ENCODE measurements at regions not wholly inside any gene's neighbourhood (a gene's known extent, or its start where the extent isn't known, plus 50 kb on each side); places are given as distances from the start of the nearest gene placed in this dataset.
A peak's percentile ranks its signal among the peaks of the same experiment; 100 is the strongest.

DNA sequence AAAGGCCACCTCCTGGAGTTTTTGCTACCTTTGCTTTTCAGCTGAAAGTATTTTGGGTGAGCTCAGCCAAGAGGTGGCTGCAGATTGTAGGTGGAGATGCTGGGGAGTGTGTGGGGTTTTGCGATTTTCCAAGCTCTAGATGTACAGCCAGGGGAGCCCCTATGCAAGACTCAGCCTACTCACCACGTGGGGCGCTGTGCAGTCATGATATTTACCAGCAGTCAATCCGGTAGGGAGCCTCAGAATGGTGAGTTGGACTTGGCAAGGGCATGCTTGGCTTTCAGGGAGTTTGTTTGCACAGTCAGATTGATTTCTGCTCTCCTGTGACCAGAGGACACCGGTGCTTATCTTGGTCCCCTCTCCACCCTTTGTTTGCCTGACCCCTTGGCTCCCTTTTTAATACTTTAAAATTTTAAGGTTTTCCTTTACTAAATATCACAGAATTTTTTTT, 175.3 kb downstream of the UTP18 start:
- DNase-seq = peak; percentile 82
- TF ChIP-seq, protein P1, sequence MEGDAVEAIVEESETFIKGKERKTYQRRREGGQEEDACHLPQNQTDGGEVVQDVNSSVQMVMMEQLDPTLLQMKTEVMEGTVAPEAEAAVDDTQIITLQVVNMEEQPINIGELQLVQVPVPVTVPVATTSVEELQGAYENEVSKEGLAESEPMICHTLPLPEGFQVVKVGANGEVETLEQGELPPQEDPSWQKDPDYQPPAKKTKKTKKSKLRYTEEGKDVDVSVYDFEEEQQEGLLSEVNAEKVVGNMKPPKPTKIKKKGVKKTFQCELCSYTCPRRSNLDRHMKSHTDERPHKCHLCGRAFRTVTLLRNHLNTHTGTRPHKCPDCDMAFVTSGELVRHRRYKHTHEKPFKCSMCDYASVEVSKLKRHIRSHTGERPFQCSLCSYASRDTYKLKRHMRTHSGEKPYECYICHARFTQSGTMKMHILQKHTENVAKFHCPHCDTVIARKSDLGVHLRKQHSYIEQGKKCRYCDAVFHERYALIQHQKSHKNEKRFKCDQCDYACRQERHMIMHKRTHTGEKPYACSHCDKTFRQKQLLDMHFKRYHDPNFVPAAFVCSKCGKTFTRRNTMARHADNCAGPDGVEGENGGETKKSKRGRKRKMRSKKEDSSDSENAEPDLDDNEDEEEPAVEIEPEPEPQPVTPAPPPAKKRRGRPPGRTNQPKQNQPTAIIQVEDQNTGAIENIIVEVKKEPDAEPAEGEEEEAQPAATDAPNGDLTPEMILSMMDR (IDR thresholded peaks at IDR 0.05; ENCODE audit: partially characterized antibody, unreplicated experiment) = peak; percentile 68
- H3K4me1 Mint-ChIP-seq (ENCODE audit: low read depth, unreplicated experiment) = no peaks in the 10 kb centered on the region
- no peaks in the 10 kb centered on the region for H3K36me3 Mint-ChIP-seq (ENCODE audit: unreplicated experiment)
- no peak overlapping the region for H3K4me3 Mint-ChIP-seq (ENCODE audit: unreplicated experiment)
- no peaks in the 10 kb centered on the region for H3K9me3 Mint-ChIP-seq (ENCODE audit: unreplicated experiment)
- H3K27me3 Mint-ChIP-seq (ENCODE audit: unreplicated experiment) = no peaks in the 10 kb centered on the region
- H3K27ac Mint-ChIP-seq (ENCODE audit: unreplicated experiment) = no peak overlapping the region

DNA sequence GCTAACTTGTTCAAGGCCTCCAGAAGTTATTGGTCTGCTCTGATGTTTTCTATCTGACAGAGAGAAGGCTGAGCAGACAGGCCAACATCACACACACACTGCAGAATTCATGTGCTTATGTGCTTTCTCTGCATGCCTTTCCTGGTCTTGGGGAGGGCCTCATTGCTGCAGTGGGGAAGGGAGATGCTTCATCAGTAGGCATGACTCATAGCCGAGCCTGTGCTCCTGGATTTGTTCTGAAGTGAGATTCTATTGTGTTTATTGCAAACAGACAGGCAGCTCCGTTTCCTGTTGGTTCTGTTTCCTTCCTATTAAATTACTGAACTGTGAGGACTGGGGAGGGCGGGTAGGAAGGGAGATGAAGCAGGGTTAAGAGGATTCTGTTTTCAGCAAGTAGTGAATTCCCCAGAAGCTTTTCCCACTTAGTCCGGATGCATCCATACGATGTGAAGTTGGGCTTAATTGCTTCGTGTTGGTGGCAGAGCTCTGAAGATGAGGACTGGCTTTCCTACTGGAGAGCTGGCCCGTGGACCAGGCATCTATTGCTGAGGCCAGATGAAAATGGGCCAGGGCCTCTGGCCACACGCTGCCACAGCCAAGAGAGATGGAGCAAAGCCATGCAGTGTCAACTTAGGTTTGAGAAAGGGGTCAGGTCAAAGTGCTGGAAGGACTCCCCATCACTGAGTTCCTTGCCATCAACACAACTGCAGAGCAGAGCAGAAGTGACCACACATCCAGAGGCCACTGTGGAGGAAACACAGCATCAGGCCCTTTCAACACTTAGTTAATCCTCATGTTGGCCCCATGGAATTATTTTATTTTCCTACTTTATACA, 179.3 kb downstream of the UTP18 start:
- H3K9me3 Mint-ChIP-seq (ENCODE audit: unreplicated experiment) = no peaks in the 10 kb centered on the region
- H3K27me3 Mint-ChIP-seq (ENCODE audit: unreplicated experiment) = no peaks in the 10 kb centered on the region
- H3K27ac Mint-ChIP-seq (ENCODE audit: unreplicated experiment) = no peak overlapping the region
- TF ChIP-seq, protein P1 (IDR thresholded peaks at IDR 0.05; ENCODE audit: partially characterized antibody, unreplicated experiment) = no peak
- DNase-seq = no peak
- no peak overlapping the region for H3K4me3 Mint-ChIP-seq (ENCODE audit: unreplicated experiment)
- H3K36me3 Mint-ChIP-seq (ENCODE audit: unreplicated experiment) = peaks cover 8% of the 10 kb centered on the region
- H3K4me1 Mint-ChIP-seq (ENCODE audit: low read depth, unreplicated experiment) = no peaks in the 10 kb centered on the region

DNA sequence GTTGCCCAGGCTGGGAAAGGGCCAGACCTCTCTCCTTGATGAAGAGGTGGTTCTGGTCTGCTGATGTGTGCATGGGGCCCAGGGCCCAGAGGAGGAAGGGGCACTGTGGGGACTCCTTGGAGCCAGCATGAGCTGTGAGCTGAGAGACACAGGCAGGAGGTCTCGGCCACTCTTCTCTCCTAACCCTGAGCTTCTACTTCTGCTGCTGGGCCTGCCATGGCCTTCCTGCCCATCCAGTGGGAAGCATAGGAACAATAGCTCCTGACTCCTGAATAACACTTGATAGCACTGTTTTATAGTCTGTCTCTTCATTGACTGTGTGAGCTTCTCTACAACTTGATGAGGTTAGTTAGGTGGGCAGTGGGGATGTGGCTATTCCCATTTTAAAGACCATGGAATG, 181.1 kb downstream of the UTP18 start:
- no peak overlapping the region for H3K4me3 Mint-ChIP-seq (ENCODE audit: unreplicated experiment)
- H3K4me1 Mint-ChIP-seq (ENCODE audit: low read depth, unreplicated experiment) = no peaks in the 10 kb centered on the region
- peaks cover 11% of the 10 kb centered on the region for H3K36me3 Mint-ChIP-seq (ENCODE audit: unreplicated experiment)
- H3K9me3 Mint-ChIP-seq (ENCODE audit: unreplicated experiment) = peaks cover 2% of the 10 kb centered on the region
- TF ChIP-seq, protein P1 (IDR thresholded peaks at IDR 0.05; ENCODE audit: partially characterized antibody, unreplicated experiment) = no peak
- H3K27me3 Mint-ChIP-seq (ENCODE audit: unreplicated experiment) = no peaks in the 10 kb centered on the region
- no peak overlapping the region for H3K27ac Mint-ChIP-seq (ENCODE audit: unreplicated experiment)
- DNase-seq = no peak

DNA sequence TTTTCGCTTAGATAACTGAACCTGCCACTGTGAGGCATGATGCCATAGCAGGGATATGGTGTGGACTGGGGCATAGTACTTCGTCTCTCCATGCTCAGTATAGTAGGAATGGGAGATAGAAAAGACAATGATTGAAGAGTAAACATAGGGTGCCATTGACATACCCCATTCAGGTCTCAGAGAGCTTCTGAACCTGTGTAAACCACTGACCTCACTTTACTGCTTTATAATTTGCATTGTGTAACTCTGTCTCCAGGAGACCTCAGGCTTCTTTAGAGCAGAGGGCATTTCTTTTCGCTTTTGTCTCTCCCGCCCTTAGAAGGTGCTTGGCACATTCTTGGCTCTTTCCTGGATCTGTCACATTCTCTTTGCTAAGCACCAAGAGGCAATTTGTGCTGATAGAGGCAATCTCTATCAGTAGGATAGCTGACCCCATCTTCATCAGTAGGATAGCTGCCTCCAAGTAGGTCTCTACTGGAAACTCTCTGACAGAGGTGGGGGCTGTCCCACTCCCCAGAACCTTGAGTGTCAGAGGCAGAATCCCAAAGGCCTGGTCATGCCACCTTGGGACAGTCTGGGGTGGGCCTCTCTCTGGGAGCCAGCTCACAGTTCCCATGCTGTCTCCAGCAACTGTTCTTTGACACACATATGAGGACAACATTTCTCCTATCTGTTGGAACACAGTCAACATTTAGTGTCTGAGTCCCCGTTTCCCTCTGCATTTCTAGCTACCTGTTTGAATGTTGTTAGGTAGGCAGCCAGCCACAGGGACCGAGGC, 181.9 kb downstream of the UTP18 start:
- Mint-ChIP-seq H3K4me1 (ENCODE audit: low read depth, unreplicated experiment) (no peaks in the 10 kb centered on the region), H3K9me3 (ENCODE audit: unreplicated experiment) (peaks cover 2% of the 10 kb centered on the region), H3K27me3 (ENCODE audit: unreplicated experiment) (no peaks in the 10 kb centered on the region), H3K4me3 (ENCODE audit: unreplicated experiment) (no peak overlapping the region), H3K36me3 (ENCODE audit: unreplicated experiment) (peaks cover 11% of the 10 kb centered on the region), H3K27ac (ENCODE audit: unreplicated experiment) (no peak overlapping the region)
- DNase-seq = no peak
- TF ChIP-seq, protein P1 (IDR thresholded peaks at IDR 0.05; ENCODE audit: partially characterized antibody, unreplicated experiment) = no peak

DNA sequence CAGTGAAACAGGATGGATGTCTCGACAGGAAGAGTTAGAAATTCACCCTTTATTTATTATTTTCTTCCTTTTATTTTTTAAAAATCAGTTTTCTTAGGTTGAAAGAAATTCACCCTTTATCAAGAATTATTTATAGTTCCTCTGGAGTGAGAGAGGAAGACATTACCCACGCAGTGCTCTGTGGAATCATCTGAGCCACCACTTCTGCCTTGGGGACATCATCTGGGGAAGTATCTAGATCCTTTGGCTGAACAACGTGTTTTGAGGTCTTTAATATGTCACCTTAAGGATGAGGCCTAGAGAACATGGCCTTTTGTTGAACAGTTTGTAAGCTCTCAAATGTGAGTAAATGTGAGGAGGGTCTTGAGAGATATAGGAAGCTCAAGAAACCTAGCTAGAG, 183.3 kb downstream of the UTP18 start:
- H3K4me1 Mint-ChIP-seq (ENCODE audit: low read depth, unreplicated experiment) = no peaks in the 10 kb centered on the region
- H3K9me3 Mint-ChIP-seq (ENCODE audit: unreplicated experiment) = peaks cover 2% of the 10 kb centered on the region
- no peak overlapping the region for H3K27ac Mint-ChIP-seq (ENCODE audit: unreplicated experiment)
- TF ChIP-seq, protein P1 (IDR thresholded peaks at IDR 0.05; ENCODE audit: partially characterized antibody, unreplicated experiment) = no peak
- no peak for DNase-seq
- H3K36me3 Mint-ChIP-seq (ENCODE audit: unreplicated experiment) = peaks cover 11% of the 10 kb centered on the region
- H3K27me3 Mint-ChIP-seq (ENCODE audit: unreplicated experiment) = no peaks in the 10 kb centered on the region
- H3K4me3 Mint-ChIP-seq (ENCODE audit: unreplicated experiment) = no peak overlapping the region

All from glutamatergic neuron (in vitro differentiated cells).